ENCODE measurements at regions not wholly inside any gene's neighbourhood (a gene's known extent, or its start where the extent isn't known, plus 50 kb on each side); places are given as distances from the start of the nearest gene placed in this dataset.
"Not testable (repeated sequence)": the region's sequence is repeated elsewhere in the genome, so short reads cannot be mapped to it uniquely, and the experiment has no call there.

- DNase-seq (ENCODE audit: low read depth in 2 of 2), result not testable (repeated sequence)
Measured at GRCh38 chr2:89221474-89221873, 530.0 kb downstream of the RPIA start.

GRCh38 chr2:89222063-89222732 is 530.7 kb downstream of the RPIA start:
- not testable (repeated sequence) for DNase-seq (ENCODE audit: low read depth in 2 of 2)

DNA sequence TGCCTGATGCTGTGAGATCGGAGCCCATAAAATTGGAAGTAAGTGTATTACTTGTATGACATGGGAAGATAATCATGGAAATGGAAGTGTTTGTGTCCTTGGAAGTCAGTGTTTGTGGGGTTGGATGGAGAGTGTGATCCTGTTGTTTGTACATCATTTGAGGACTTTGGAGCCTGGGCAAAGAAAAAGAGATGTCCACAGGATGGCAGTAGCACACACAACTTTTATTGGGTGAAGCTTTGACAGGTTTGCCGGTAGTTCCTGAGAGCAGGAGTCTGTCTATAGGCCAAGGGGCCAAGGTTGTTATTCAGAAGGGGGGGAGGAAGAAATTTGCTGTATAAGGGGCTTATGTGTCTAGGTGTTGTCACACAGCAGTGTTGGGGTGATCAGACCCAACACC is 533.3 kb downstream of the RPIA start:
- DNase-seq (ENCODE audit: low read depth in 2 of 2), result not testable (repeated sequence)

GRCh38 chr2:89229979-89230378 is 538.5 kb downstream of the RPIA start:
- DNase-seq (ENCODE audit: low read depth in 2 of 2), result not testable (repeated sequence)

GRCh38 chr2:89231241-89231640 is 539.8 kb downstream of the RPIA start:
- not testable (repeated sequence) for DNase-seq (ENCODE audit: low read depth in 2 of 2)

GRCh38 chr2:89233931-89234330 is 542.5 kb downstream of the RPIA start:
- not testable (repeated sequence) for DNase-seq (ENCODE audit: low read depth in 2 of 2)

DNA sequence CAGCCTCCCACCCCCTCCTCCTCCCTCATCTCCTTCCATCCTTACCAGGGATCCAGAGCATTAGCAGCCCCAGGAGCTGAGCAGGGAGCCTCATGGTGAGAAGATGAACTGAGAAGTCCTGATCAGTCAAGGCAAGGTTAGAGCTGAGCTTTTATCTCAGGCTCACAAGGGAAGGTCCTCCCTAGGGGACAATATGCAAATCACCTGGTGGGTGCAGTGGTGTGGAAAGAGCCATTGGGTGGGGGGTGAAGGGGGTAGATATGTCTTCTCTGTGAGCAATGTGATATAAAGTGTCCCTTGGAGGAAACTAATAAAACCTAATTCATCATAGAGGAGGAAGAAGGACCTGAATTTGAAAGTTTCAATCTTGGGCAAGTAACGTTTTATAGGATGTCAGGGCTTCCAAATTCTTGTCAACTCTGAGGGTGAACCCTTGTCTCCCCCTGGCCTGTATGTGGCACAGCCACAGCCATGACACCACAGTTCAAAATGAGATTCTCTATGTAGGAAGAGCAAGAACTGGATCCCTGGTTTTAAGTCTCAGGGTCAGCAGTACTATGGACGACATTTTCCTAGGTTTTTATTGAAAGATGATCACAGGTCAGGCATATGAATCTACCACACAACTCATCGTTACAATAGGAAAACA is 543.5 kb downstream of the RPIA start:
- not testable (repeated sequence) for DNase-seq (ENCODE audit: low read depth in 2 of 2)

- not testable (repeated sequence) for DNase-seq (ENCODE audit: low read depth in 2 of 2)
Measured at GRCh38 chr2:89236832-89237450, 545.5 kb downstream of the RPIA start.

- not testable (repeated sequence) for DNase-seq (ENCODE audit: low read depth in 2 of 2)
Measured at GRCh38 chr2:89237783-89238182, 546.3 kb downstream of the RPIA start.

DNA sequence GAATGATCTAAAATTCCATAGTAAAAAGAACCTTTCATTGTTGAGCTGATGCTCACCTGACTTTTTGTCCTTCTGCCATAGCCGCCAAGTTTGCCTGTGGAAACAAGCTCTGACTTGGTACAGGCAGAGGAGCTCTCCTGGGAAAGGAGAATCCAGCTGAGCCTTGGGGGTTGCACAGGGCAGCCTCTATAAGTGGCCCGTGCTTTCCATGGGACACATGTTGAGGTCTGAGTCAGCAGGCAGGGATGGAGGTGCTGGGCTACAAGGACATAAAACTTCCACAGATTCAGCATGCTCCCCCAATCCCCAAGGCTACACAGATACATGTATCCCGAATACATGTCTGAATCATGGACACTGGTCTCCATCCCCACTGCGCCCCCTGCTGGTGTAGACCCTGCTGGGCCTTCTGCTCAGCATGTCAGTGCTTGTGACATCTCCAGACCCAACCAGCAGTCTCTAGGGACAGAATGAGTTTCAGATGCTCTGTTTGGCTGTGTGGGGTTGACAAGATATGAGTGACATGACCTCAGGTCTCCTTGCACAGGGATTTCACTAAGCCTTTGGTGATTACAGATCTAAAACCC is 551.7 kb downstream of the RPIA start:
- DNase-seq (ENCODE audit: low read depth in 2 of 2), result not testable (repeated sequence)

DNA sequence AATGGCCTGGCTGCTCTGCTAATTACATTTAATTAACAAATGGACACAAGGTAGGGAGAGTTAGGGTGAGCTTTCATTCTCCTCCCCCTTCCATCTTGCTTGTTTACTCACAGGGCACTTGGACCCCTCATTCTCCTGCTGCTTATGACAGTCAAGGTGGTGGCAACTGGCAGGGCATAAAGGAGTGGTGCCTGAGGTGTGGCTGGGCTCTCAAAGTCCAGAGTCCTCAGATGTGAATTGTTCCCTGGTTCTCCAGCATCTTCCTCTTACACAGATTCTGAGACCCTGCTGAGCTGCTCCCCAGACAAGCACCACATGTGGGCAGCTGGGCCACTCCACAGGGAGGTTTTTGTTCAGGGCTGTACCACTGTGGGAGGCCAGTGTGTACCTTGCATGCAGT is 552.9 kb downstream of the RPIA start:
- not testable (repeated sequence) for DNase-seq (ENCODE audit: low read depth in 2 of 2)

DNA sequence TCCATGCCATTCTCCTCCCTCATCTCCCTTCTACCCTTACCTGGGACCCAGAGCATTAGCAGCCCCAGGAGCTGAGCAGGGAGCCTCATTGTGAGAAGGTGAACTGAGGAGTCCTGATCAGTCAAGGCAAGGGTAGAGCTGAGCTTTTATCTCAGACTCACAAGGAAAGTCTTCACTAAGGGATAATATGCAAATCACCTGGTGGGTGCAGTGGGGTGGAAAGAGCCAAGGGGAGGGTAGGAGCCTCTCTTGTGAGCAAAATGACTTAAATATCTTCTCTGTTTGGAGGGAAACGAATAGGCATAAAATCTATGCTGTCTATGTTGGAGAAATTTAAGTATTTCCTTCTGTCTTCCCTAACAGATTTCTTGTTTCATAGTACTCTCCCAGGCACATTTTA is 554.0 kb downstream of the RPIA start:
- DNase-seq (ENCODE audit: low read depth in 2 of 2), result not testable (repeated sequence)

GRCh38 chr2:89246027-89246426 is 554.6 kb downstream of the RPIA start:
- DNase-seq (ENCODE audit: low read depth in 2 of 2), result not testable (repeated sequence)

DNA sequence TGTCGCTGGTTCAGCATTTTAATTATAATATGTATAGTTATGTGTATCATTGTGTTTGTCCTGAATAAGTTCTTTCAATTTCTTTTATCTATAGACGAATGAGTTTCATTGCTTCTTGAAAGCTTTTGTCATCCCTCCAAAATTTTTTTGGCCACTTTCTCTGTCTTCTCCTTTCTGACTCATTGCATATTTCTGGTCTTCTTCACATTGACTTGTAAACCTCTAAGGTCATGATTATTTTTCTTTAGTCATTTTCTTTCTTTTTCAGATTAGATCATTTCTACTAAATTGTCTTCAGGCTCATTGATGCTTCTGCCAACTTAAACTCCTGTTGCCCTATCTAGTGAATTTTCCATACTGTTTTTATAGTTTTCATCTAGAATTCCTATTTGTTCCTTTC is 555.1 kb downstream of the RPIA start:
- DNase-seq (ENCODE audit: low read depth in 2 of 2), result peak; percentile 8 to 16

- DNase-seq (ENCODE audit: low read depth in 2 of 2), result not testable (repeated sequence)
Measured at GRCh38 chr2:89255013-89255412, 563.5 kb downstream of the RPIA start.

- DNase-seq (ENCODE audit: low read depth in 2 of 2), result not testable (repeated sequence)
Measured at GRCh38 chr2:89273443-89273842, 582.0 kb downstream of the RPIA start.

DNA sequence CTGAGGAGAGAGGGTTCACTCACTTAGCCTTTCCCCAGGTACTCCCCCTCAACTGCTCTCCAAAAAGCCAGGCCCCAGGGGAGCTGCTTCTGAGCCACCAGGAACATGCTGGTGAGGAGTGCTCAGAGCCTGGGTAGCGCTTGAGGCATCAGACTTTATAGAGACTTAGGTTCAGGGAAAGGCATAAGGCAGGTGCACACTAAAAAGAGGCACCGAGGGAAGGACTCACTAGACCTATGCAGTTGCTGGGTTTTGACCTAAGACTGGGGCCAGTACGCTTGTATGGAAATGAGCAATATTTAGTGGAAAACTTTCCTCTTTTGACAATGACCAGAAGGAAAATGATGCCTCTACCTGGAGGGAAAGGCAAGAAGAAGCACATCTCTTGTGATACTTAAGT is 589.1 kb downstream of the RPIA start:
- not testable (repeated sequence) for DNase-seq (ENCODE audit: low read depth in 2 of 2)

DNA sequence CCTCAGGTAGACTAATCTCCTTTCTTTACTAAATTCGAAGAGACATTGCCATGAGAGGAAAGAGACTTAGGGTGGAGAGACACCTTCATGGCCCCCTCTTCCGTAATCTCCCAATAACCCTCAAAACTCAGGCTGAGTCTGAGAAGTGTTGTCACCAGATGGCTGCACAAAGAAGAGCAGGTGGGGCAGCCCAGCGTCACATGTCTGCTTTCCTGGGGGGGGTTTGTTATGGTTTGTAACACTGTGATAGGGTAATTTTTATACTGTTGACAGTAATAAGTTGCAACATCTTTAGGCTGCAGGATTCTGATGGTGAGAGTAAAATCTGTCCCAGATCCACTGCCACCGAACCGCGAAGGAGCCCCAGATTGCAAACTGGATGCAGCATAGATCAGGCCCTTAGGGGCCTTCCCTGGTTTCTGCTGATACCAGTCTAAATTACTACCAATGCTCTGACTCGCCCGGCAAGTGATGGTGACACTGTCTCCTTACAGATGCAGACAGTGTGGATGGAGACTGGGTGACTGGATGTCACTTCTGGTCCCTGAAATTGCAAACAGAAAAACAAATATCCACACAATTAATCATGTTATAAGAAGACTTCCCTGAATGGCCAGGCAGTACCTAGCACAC is 595.1 kb downstream of the RPIA start:
- DNase-seq (ENCODE audit: low read depth in 2 of 2), result not testable (repeated sequence)

DNA sequence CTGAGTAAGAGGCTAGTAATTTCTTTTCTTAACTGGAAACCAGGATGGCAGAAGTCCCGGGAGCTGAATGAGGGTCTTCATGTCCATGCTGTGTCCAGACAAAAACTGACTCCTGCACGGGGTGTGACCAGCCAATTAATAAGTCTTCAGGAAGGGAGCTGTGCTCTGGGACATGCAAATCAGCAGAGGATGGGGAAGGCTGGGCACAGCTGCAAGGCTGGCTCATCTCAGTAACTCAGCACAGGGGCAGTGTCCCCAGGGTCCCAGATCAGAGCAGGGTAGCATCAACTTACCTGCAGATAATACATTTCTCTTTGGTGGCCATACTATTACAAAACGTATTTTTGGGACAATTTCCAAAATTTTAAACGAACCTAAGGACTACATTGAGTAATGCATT is 595.6 kb downstream of the RPIA start:
- DNase-seq (ENCODE audit: low read depth in 2 of 2), result not testable (repeated sequence)

DNA sequence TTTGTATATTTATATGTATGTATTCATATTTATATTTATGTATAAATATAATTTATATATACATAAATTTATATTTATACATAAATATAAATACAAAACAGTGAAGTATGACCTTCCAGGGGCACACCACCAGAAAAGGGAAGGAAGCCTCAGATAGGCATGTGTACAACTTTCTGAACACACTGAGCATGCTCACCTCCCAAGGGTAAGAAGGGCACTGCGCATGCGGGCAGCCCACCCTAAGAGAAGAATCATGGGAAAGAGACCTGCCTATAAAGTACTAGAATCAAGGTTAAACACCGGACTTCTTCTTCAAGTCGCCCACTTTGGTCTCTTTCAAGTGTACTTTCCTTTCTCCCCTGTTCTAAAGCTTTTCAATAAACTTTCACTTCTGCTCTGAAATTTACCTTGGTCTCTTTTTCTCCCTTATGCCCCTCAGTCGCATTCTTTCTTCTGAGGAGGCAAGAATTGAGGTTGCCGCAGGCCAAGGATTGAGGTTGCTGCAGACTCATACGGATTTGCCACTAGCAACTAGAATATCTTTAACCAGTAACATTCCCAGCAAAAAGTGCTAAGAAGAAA is 600.3 kb downstream of the RPIA start:
- not testable (repeated sequence) for DNase-seq (ENCODE audit: low read depth in 2 of 2)

DNA sequence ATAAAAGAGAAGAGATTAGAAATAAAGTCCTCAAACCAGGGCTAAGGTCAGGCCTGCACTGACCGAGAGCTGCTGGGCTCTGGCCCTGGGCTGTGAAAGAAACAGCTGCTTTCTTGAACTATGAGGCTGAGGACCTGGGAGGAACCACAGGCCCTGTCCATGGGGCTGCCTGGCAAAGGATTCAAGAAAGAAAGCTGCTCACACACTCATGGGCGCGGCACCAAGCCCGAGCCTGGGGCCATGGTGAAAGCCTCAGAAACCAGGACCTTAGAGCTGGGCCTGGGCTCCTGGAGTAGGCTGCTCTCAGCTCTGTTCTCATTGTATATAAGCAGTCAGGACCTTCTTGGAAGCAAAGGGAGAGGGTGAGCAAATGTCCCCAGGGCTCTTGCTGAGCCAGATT is 601.9 kb downstream of the RPIA start:
- DNase-seq (ENCODE audit: low read depth in 2 of 2), result not testable (repeated sequence)

GRCh38 chr2:89294335-89294734 is 602.9 kb downstream of the RPIA start:
- not testable (repeated sequence) for DNase-seq (ENCODE audit: low read depth in 2 of 2)
